KMS-11 (cell line): ENCODE measurements at regions not wholly inside any gene's neighbourhood (a gene's known extent, or its start where the extent isn't known, plus 50 kb on each side); places are given as distances from the start of the nearest gene placed in this dataset.

Source experiments
- H2AFZ ChIP-seq: fragments of 200-600 bp; sonication (generic); 2 replicates; pipeline ENCODE4 v1.6.1; 2016; ENCODE audit warnings: antibody characterized with exemption, mixed run types, low read depth
- H3K27ac ChIP-seq: fragments of 200-600 bp; sonication (generic); 2 replicates; pipeline ENCODE4 v1.6.1; 2016; ENCODE audit warnings: mild to moderate bottlenecking, mixed run types
- H3K27me3 ChIP-seq: fragments of 200-600 bp; sonication (generic); 2 replicates; pipeline ENCODE4 v1.6.1; 2017; ENCODE audit warnings: mild to moderate bottlenecking, low read depth, mixed run types, moderate library complexity; ENCODE audit not compliant: insufficient read depth
- H3K36me3 ChIP-seq: fragments of 200-600 bp; sonication (generic); 2 replicates; pipeline ENCODE4 v1.6.1; 2017; ENCODE audit warnings: mild to moderate bottlenecking, mixed run types; ENCODE audit not compliant: insufficient read depth
- H3K4me1 ChIP-seq: fragments of 200-600 bp; sonication (generic); 2 replicates; pipeline ENCODE4 v1.6.1; 2016; ENCODE audit warnings: mild to moderate bottlenecking, low read depth, mixed run types; ENCODE audit not compliant: poor library complexity, severe bottlenecking
- H3K4me2 ChIP-seq: fragments of 200-600 bp; sonication (generic); 2 replicates; pipeline ENCODE4 v1.7.0; 2016; ENCODE audit warnings: mild to moderate bottlenecking, mixed run types
- H3K4me3 ChIP-seq: fragments of 200-600 bp; sonication (generic); IDR thresholded peaks from 2 replicates; pipeline ENCODE4 v1.6.1; 2017; ENCODE audit warnings: low read depth, low read length, mixed read lengths; ENCODE audit not compliant: insufficient read depth
- H3K79me2 ChIP-seq: fragments of 200-600 bp; sonication (generic); 2 replicates; pipeline ENCODE4 v1.6.1; 2016; ENCODE audit warnings: low read depth, mixed run types; ENCODE audit not compliant: insufficient read depth
- H3K9ac ChIP-seq: fragments of 200-600 bp; sonication (generic); 2 replicates; pipeline ENCODE4 v1.6.1; 2016; ENCODE audit warnings: mild to moderate bottlenecking, mixed run types
- H4K20me1 ChIP-seq: fragments of 200-600 bp; sonication (generic); 2 replicates; pipeline ENCODE4 v1.6.1; 2016; ENCODE audit warnings: mild to moderate bottlenecking, mixed run types; ENCODE audit not compliant: insufficient read depth
- TF ChIP-seq, protein P1 (sequence below): fragments of 200-600 bp; sonication (generic); conservative IDR thresholded peaks from 2 replicates; pipeline ENCODE4 v1.6.1; 2017; ENCODE audit warnings: low read depth, mild to moderate bottlenecking, antibody characterized with exemption, low read length, moderate library complexity, mixed read lengths

DNA sequence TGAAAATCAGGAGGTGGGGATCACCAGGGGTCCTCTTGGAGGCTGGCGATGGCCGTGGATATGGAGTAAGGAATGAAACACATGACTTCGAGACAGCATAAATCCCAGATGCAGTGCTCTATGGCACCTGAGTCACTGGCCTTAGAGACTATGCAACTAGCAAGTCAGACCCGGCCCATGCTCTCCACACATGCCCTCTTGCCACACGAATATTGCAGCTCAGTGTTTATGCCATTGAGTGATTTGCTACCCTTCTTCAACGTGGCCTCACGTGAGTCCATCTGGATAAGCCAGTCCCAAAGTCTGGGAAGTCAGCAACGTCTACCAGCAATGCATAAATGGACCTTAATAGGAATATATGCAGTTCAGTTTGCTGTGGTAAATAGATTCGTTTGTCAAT lies 466.3 kb downstream of the CD83 start:
- Histone ChIP-seq H3K27me3 (no peaks in the 10 kb centered on the region), H2AFZ (no peak overlapping the region), H4K20me1 (no peaks in the 10 kb centered on the region), H3K4me3 (no peak overlapping the region), H3K9ac (no peak overlapping the region), H3K4me1 (no peaks in the 10 kb centered on the region), H3K36me3 (no peaks in the 10 kb centered on the region), H3K79me2 (no peaks in the 10 kb centered on the region), H3K4me2 (no peak overlapping the region), H3K27ac (no peak overlapping the region)
- TF ChIP-seq, protein P1, sequence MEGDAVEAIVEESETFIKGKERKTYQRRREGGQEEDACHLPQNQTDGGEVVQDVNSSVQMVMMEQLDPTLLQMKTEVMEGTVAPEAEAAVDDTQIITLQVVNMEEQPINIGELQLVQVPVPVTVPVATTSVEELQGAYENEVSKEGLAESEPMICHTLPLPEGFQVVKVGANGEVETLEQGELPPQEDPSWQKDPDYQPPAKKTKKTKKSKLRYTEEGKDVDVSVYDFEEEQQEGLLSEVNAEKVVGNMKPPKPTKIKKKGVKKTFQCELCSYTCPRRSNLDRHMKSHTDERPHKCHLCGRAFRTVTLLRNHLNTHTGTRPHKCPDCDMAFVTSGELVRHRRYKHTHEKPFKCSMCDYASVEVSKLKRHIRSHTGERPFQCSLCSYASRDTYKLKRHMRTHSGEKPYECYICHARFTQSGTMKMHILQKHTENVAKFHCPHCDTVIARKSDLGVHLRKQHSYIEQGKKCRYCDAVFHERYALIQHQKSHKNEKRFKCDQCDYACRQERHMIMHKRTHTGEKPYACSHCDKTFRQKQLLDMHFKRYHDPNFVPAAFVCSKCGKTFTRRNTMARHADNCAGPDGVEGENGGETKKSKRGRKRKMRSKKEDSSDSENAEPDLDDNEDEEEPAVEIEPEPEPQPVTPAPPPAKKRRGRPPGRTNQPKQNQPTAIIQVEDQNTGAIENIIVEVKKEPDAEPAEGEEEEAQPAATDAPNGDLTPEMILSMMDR: no peak

GRCh38 chr6:14584450-14584849 lies 466.9 kb downstream of the CD83 start:
- TF ChIP-seq, protein P1: no peak
- Histone ChIP-seq H3K36me3 (no peaks in the 10 kb centered on the region), H3K4me2 (no peak overlapping the region), H3K4me3 (no peak overlapping the region), H3K27me3 (no peaks in the 10 kb centered on the region), H3K9ac (no peak overlapping the region), H3K4me1 (no peaks in the 10 kb centered on the region), H3K79me2 (no peaks in the 10 kb centered on the region), H3K27ac (no peak overlapping the region), H4K20me1 (no peaks in the 10 kb centered on the region), H2AFZ (no peak overlapping the region)

DNA sequence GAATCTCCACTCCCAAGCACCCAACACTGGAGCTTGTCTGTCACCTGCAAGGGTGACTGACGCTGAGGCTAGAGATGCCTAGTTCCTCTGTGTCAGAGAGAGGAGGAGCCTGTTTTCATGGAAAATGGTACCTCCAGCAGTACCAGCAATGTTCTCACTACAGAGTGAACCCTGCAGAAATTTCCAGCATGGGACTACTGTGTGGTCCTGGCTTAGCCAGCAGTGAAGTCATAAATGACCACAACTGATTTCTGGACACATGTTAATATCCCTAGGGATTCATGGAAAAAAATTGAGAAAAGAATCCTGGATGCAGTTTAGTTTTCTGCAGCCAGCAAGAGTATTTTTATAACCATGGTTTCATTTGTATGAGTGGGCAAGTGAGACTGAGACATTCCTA lies 468.1 kb downstream of the CD83 start:
- TF ChIP-seq, protein P1: no peak
- no peak overlapping the region for H3K4me2 ChIP-seq
- H3K4me1 ChIP-seq: no peaks in the 10 kb centered on the region
- no peak overlapping the region for H3K27ac ChIP-seq
- H3K9ac ChIP-seq: no peak overlapping the region
- H4K20me1 ChIP-seq: no peaks in the 10 kb centered on the region
- no peaks in the 10 kb centered on the region for H3K27me3 ChIP-seq
- no peak overlapping the region for H2AFZ ChIP-seq
- no peaks in the 10 kb centered on the region for H3K79me2 ChIP-seq
- H3K4me3 ChIP-seq: no peak overlapping the region
- H3K36me3 ChIP-seq: no peaks in the 10 kb centered on the region

DNA sequence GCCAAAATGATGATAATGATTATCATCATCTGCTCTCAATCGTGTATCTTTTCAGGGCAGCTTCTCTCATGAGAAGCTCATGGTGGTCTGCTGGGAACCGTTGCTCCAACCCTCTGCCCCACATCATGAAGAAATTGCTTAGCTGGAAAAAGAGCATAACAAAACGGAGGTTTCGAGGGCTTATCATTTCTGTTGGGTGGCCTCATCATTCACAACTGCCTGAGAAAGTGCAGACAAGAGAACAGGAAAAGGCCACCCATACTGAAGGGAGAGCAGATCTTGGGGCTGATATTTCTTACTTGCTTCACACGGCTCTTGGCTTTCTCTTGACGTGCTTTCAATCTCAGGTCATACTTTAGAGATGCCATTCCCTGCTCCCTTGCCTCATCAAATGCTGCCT lies 471.6 kb downstream of the CD83 start:
- no peaks in the 10 kb centered on the region for H3K27me3 ChIP-seq
- H3K4me3 ChIP-seq: no peak overlapping the region
- no peak overlapping the region for H2AFZ ChIP-seq
- no peak overlapping the region for H3K9ac ChIP-seq
- no peaks in the 10 kb centered on the region for H3K4me1 ChIP-seq
- no peaks in the 10 kb centered on the region for H4K20me1 ChIP-seq
- H3K4me2 ChIP-seq: no peak overlapping the region
- no peaks in the 10 kb centered on the region for H3K79me2 ChIP-seq
- H3K36me3 ChIP-seq: no peaks in the 10 kb centered on the region
- TF ChIP-seq, protein P1: no peak
- H3K27ac ChIP-seq: no peak overlapping the region

- Histone ChIP-seq H3K4me3 (no peak overlapping the region), H3K27me3 (no peaks in the 10 kb centered on the region), H3K4me1 (no peaks in the 10 kb centered on the region), H3K4me2 (no peak overlapping the region), H3K27ac (no peak overlapping the region), H3K36me3 (no peaks in the 10 kb centered on the region), H4K20me1 (no peaks in the 10 kb centered on the region), H3K9ac (no peak overlapping the region), H2AFZ (no peak overlapping the region), H3K79me2 (no peaks in the 10 kb centered on the region)
- TF ChIP-seq, protein P1: no peak
Observed at GRCh38 chr6:14590586-14590985, 473.0 kb downstream of the CD83 start.
